Gastrocnemius medialis (tissue), 4 donors: ENCODE measurements at regions not wholly inside any gene's neighbourhood (a gene's known extent, or its start where the extent isn't known, plus 50 kb on each side); places are given as distances from the start of the nearest gene placed in this dataset.
A peak's percentile ranks its signal among the peaks of the same experiment; 100 is the strongest.

Experiments used
- ATAC-seq, 2 donors: fragments of 150-250 bp; one replicate each; pipeline ENCODE4 v1.9.1; 2016
- DNase-seq, 2 donors: peaks; one replicate each; pipeline ENCODE4 v3.0.0-alpha.2; 2019
- H3K27ac ChIP-seq, 4 donors: fragments of 200-600 bp; sonication (generic); 1 replicate in 1 of 4; 2 replicates in 3 of 4; pipeline ENCODE4 v1.5.1; 2016 to 2018; ENCODE audit warnings: mild to moderate bottlenecking in 2 of 4, moderate library complexity in 1 of 4
- H3K27me3 ChIP-seq, 3 donors: fragments of 200-600 bp; sonication (generic) in 2 of 3; 1 replicate in 1 of 3; 2 replicates in 2 of 3; pipeline versions ENCODE4 v1.5.1 to v1.6.0; 2016 to 2019; ENCODE audit warnings: mild to moderate bottlenecking in 1 of 3, moderate library complexity in 1 of 3
- H3K36me3 ChIP-seq, 2 donors: fragments of 200-600 bp; sonication (generic) in 1 of 2; one replicate each; pipeline ENCODE4 v1.5.1; 2017 to 2018
- H3K4me1 ChIP-seq, 2 donors: fragments of 200-600 bp; sonication (generic) in 1 of 2; one replicate each; pipeline ENCODE4 v1.5.1; 2016 to 2017; ENCODE audit warnings: mild to moderate bottlenecking in 2 of 2
- H3K4me3 ChIP-seq, 4 donors: fragments of 200-600 bp; sonication (generic) in 3 of 4; 1 replicate in 1 of 4; 2 replicates in 3 of 4; pipeline ENCODE4 v1.5.1; 2016 to 2019; ENCODE audit warnings: mild to moderate bottlenecking in 2 of 4
- H3K9me3 ChIP-seq, 3 donors: fragments of 200-600 bp; sonication (generic) in 2 of 3; 1 replicate in 1 of 3; 2 replicates in 2 of 3; pipeline ENCODE4 v1.5.1; 2016 to 2019
- POLR2A ChIP-seq, 2 donors: fragments of 450-650 bp; IDR thresholded peaks; one replicate each; pipeline ENCODE4 v1.6.1; 2017; ENCODE audit warnings: antibody characterized with exemption in 2 of 2, mild to moderate bottlenecking in 2 of 2, moderate library complexity in 2 of 2
- in situ Hi-C, 4 donors: fragments of 200-750 bp; cut with MboI; loops; one replicate each; pipeline versions ENCODE4 v1.15.0 to v1.8.0; 2017; ENCODE audit warnings: low sequenced_read_pairs in 4 of 4
- intact Hi-C: fragments of 100-400 bp; cut with DNase I; formaldehyde crosslinking; loops from one replicate; pipeline ENCODE4 v1.15.1; 2023; ENCODE audit warnings: low total_unique reads
- TF ChIP-seq, protein P1 (sequence below), 5 experiments: fragments of 450-650 bp in 3 of 5; fragments of 200-600 bp in 2 of 5; sonication (generic) in 2 of 5; IDR thresholded peaks in 4 of 5; conservative IDR thresholded peaks in 1 of 5; 1 replicate in 4 of 5; 2 replicates in 1 of 5; pipeline ENCODE4 v1.5.1; 2016 to 2019; ENCODE audit warnings: antibody characterized with exemption in 5 of 5, mild to moderate bottlenecking in 3 of 5, moderate library complexity in 3 of 5

DNA sequence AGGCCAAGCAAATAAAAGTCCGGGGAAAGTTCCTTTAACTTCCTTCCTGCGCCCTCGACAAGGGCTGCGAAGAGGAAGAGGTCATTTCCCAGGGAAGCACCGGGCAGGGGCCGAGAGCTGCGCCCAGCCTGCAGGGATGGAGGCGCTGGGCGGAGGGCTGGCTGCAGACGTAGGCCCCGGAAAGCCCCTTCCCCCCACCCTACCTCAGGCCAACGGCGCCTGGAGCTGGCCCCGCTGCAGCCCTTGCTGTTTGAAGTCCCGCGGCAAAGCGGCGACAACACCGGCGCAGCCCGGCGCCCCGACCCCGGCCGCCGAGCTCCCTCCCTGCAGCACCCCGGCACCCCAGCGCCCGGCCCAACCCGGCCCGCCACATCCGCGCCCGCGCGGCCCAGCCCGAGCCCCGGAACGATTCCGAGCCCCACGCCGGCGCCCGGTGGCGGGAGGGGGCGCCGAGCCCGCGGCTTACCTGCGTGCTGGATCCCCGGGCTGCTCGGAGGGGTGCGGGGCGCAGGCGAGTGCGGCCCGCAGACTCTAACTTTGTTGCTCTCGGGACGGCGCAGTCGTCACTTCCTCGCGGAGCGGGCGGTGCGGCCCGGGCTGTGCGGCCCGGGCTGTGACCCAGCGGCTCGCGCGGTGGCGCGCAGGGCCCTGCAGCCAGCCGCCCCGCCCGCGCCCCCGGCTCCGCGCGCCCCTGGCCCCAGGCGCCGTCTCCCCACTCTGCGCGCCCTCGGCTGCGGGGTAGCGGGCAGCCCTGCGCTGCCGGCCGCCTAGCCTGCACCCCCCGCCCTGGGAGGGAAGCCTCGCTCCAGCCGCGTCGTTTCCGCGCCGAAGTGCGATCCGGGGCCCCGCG, 64.8 kb upstream of the PTGR2 start:
- H3K36me3 ChIP-seq, result no peaks in the 10 kb centered on the region
- in situ Hi-C loops (loop anchor here in 1 of 4 donors (10.0 kb wide), 1 partner anchor 62 kb away; no protein-coding TSS in a partner anchor), intact Hi-C loops (loop anchor here (1.0 to 5.0 kb wide), 3 partner anchors 29 to 62 kb away; no protein-coding TSS in a partner anchor)
- H3K4me3 ChIP-seq, result peak overlapping the region; percentile 70 to 84 (median 78)
- peak; percentile 68 to 69 for TF ChIP-seq POLR2A (IDR thresholded peaks at IDR 0.05)
- TF ChIP-seq, protein P1, sequence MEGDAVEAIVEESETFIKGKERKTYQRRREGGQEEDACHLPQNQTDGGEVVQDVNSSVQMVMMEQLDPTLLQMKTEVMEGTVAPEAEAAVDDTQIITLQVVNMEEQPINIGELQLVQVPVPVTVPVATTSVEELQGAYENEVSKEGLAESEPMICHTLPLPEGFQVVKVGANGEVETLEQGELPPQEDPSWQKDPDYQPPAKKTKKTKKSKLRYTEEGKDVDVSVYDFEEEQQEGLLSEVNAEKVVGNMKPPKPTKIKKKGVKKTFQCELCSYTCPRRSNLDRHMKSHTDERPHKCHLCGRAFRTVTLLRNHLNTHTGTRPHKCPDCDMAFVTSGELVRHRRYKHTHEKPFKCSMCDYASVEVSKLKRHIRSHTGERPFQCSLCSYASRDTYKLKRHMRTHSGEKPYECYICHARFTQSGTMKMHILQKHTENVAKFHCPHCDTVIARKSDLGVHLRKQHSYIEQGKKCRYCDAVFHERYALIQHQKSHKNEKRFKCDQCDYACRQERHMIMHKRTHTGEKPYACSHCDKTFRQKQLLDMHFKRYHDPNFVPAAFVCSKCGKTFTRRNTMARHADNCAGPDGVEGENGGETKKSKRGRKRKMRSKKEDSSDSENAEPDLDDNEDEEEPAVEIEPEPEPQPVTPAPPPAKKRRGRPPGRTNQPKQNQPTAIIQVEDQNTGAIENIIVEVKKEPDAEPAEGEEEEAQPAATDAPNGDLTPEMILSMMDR (IDR thresholded peaks at IDR 0.05 in 4 of 5, conservative IDR thresholded peaks at IDR 0.05 in 1 of 5), result no peak
- DNase-seq, result peak; percentile 54 to 57
- H3K27me3 ChIP-seq, result no peaks in the 10 kb centered on the region
- H3K9me3 ChIP-seq, result no peaks in the 10 kb centered on the region
- H3K4me1 ChIP-seq, result peaks cover 71% of the 10 kb centered on the region in 2 donors
- peak overlapping the region; percentile 90 to 97 (median 96) for H3K27ac ChIP-seq
- peak; percentile 56 to 59 for ATAC-seq

DNA sequence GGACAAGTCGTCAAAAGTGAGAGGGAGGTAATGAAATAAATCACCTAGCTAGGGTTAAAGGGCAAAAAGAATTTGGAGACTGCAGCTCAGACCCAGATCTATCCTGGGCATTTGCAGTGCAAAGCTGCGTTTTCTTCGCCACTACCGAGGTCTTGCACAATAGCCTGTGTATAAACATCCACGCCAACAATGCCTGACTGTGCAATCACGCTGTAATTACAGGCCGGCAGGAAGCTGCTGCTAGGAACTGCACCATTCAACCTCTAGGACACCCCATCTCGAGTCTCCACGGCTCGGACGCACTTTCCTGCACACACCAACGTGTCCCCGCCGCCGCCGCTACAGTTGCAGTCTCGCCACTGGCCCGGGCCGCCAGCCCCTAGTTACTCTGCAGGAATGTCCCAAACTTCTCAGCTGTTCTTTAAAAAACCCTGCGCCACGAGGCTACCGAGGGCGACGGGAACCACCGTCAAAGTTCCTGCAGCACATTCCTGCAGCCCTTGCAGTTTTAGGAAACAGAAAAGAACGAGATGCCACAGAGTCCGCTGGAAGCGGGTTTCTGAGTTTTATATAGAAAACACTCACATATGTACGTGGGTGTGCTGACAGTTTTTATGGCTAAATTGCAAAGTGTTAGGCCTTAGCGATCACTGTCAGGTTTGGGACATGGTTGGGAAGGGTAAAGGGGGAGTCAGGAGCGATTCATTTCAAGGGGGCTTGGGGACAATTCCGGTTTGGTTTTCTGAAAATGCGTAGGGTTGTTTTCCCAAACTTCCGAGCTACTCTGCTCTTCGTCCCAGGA, 65.6 kb upstream of the PTGR2 start:
- peak; percentile 69 to 77 for TF ChIP-seq POLR2A (IDR thresholded peaks at IDR 0.05)
- TF ChIP-seq, protein P1 (IDR thresholded peaks at IDR 0.05 in 4 of 5, conservative IDR thresholded peaks at IDR 0.05 in 1 of 5), result peak; percentile 46 to 66 (median 58)
- H3K9me3 ChIP-seq, result no peaks in the 10 kb centered on the region
- DNase-seq (peak; percentile 83 to 86), ATAC-seq (peak; percentile 82 to 88)
- peak overlapping the region; percentile 90 to 97 (median 96) for H3K27ac ChIP-seq
- H3K4me1 ChIP-seq, result peaks cover 69% of the 10 kb centered on the region in 2 donors
- no peaks in the 10 kb centered on the region for H3K36me3 ChIP-seq
- H3K4me3 ChIP-seq, result peak overlapping the region; percentile 70 to 84 (median 78)
- no peaks in the 10 kb centered on the region for H3K27me3 ChIP-seq
- intact Hi-C loops, result loop anchor here (1.0 to 5.0 kb wide), 4 partner anchors 15 to 61 kb away; no protein-coding TSS in a partner anchor
- in situ Hi-C loops, result loop anchor here in 1 of 4 donors (10.0 kb wide), 1 partner anchor 61 kb away; no protein-coding TSS in a partner anchor

DNA sequence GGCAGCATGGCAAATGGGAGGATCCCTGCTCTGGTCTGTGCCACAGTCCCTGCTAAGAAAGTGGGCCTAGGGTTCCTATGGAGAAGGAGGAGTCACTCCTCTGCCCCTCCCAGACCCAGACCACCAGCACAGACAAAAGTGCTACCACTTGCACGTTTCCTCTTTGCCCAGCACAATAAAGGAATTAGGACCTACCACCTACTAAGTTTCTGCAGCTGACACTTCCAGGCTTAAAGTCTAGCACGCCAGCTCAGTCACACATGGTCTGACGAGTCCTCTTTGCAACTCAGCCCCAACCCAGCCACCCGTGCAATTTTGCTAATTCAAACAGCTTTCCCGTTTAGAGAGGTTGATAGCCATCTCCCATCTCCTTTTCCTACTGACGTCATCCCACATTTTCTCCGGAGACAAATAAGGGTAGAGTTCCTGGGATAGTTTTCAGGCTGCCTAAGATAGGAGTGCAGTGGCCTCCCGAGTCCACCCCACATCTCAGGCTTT, 66.2 kb upstream of the PTGR2 start:
- Histone ChIP-seq H3K9me3 (no peaks in the 10 kb centered on the region), H3K4me3 (peak overlapping the region; percentile 70 to 84 (median 78)), H3K36me3 (no peaks in the 10 kb centered on the region), H3K4me1 (peaks cover 68 to 69% of the 10 kb centered on the region in 2 donors), H3K27ac (peak overlapping the region; percentile 90 to 97 (median 96)), H3K27me3 (no peaks in the 10 kb centered on the region)
- intact Hi-C loops (loop anchor here (2.0 to 5.0 kb wide), 2 partner anchors 15 to 37 kb away; no protein-coding TSS in a partner anchor), in situ Hi-C loops (loop anchor here in 1 of 4 donors (10.0 kb wide), 1 partner anchor 61 kb away; no protein-coding TSS in a partner anchor)
- no peak for TF ChIP-seq POLR2A (IDR thresholded peaks at IDR 0.05)
- TF ChIP-seq, protein P1 (IDR thresholded peaks at IDR 0.05 in 4 of 5, conservative IDR thresholded peaks at IDR 0.05 in 1 of 5), result peak in 1 of 5 experiments; percentile 4
- DNase-seq (peak in 1 of 2 donors; percentile 38), ATAC-seq (peak; percentile 32 to 40)

DNA sequence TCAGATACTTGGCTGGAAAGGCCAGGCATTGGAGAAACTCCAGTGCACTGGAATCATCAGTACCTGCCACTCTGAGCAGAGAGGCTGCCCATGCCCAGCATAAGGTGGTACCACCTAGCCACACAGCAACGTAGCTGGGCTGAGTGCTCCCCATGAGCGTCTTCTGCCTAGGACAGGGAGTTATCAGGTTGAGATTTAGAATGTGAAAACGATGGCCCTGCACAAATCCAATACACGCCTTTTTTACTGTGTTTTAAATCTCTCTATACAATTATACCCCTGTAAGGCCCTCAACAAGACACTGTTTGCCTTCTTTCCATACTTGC, 66.7 kb upstream of the PTGR2 start:
- Histone ChIP-seq H3K27ac (peak overlapping the region; percentile 90 to 97 (median 96)), H3K4me1 (peaks cover 70% of the 10 kb centered on the region in 2 donors), H3K4me3 (peak overlapping the region in 3 of 4 donors; percentile 70 to 84 (median 77)), H3K36me3 (no peaks in the 10 kb centered on the region), H3K9me3 (no peaks in the 10 kb centered on the region), H3K27me3 (no peaks in the 10 kb centered on the region)
- no peak for TF ChIP-seq POLR2A (IDR thresholded peaks at IDR 0.05)
- TF ChIP-seq, protein P1 (IDR thresholded peaks at IDR 0.05 in 4 of 5, conservative IDR thresholded peaks at IDR 0.05 in 1 of 5), result no peak
- ATAC-seq (no peak), DNase-seq (no peak)
- intact Hi-C loops, result loop anchor here (2.0 to 5.0 kb wide), 2 partner anchors 14 to 37 kb away; no protein-coding TSS in a partner anchor
- in situ Hi-C loops, result loop anchor here in 1 of 4 donors (10.0 kb wide), 1 partner anchor 60 kb away; no protein-coding TSS in a partner anchor
